NB4 (cell line): ENCODE measurements at regions not wholly inside any gene's neighbourhood (a gene's known extent, or its start where the extent isn't known, plus 50 kb on each side); places are given as distances from the start of the nearest gene placed in this dataset.

ENCODE experiments used
- DNase-seq: peaks from one replicate; pipeline ENCODE4 v3.0.0; 2010; ENCODE audit warnings: low read depth
- H3K4me3 ChIP-seq: one replicate; pipeline ENCODE4 v1.5.1; 2011; ENCODE audit warnings: mild to moderate bottlenecking, low read depth, low read length, moderate library complexity
- CTCF ChIP-seq: IDR thresholded peaks from one replicate; pipeline ENCODE4 v1.5.1; 2012; ENCODE audit warnings: low read depth, low read length
- MAX ChIP-seq: IDR thresholded peaks from 2 replicates; pipeline ENCODE4 v1.6.1; 2011; ENCODE audit warnings: low read depth, low read length
- MYC ChIP-seq: IDR thresholded peaks from 2 replicates; pipeline ENCODE4 v1.6.1; 2011; ENCODE audit warnings: low read depth, low read length
- POLR2A ChIP-seq: IDR thresholded peaks from 2 replicates; pipeline ENCODE4 v1.6.1; 2011; ENCODE audit warnings: mild to moderate bottlenecking; ENCODE audit not compliant: insufficient read length; ENCODE audit errors: extremely low read depth

- TF ChIP-seq CTCF (no peak), MAX (no peak), MYC (no peak), POLR2A (no peak)
- DNase-seq = no peak
Measured at GRCh38 chr9:99475401-99476065, 253.5 kb downstream of the SEC61B start.

GRCh38 chr9:99478469-99479027, 256.5 kb downstream of the SEC61B start:
- TF ChIP-seq MAX (no peak), POLR2A (no peak), MYC (no peak), CTCF (no peak)
- no peak overlapping the region for H3K4me3 ChIP-seq
- no peak for DNase-seq

More at GRCh38 chr9:99475401-99476065, 253.5 kb downstream of the SEC61B start:
- no peak overlapping the region for H3K4me3 ChIP-seq

GRCh38 chr9:99479929-99480328, 257.8 kb downstream of the SEC61B start:
- DNase-seq = no peak
- H3K4me3 ChIP-seq = no peak overlapping the region
- TF ChIP-seq MAX = no peak
- no peak for TF ChIP-seq MYC
- TF ChIP-seq POLR2A = no peak
- TF ChIP-seq CTCF = no peak

- TF ChIP-seq MYC = no peak
- no peak for TF ChIP-seq MAX
- TF ChIP-seq CTCF = no peak
- no peak for TF ChIP-seq POLR2A
- no peak overlapping the region for H3K4me3 ChIP-seq
- no peak for DNase-seq
Measured at GRCh38 chr9:99485459-99485858, 263.4 kb downstream of the SEC61B start.

GRCh38 chr9:99486684-99487083, 264.6 kb downstream of the SEC61B start:
- no peak for DNase-seq
- TF ChIP-seq MYC = no peak
- TF ChIP-seq CTCF = no peak
- no peak for TF ChIP-seq POLR2A
- no peak for TF ChIP-seq MAX
- no peak overlapping the region for H3K4me3 ChIP-seq
